ENCODE measurements at regions not wholly inside any gene's neighbourhood (a gene's known extent, or its start where the extent isn't known, plus 50 kb on each side); places are given as distances from the start of the nearest gene placed in this dataset.

GRCh38 chr1:101302831-101303511 is 66.2 kb downstream of the S1PR1 start:
- ATAC-seq: peak; percentile 93
- TF ChIP-seq ZC3H10 (CRISPR knock-in tag; IDR thresholded peaks at IDR 0.05) (no peak), CREB5 (CRISPR knock-in tag; IDR thresholded peaks at IDR 0.05; ENCODE audit: low read depth) (peak; percentile 10; the same call in 1 of the 2 replicates), ZFP3 (CRISPR knock-in tag; IDR thresholded peaks at IDR 0.05) (peak; percentile 57; the same call in 1 of the 2 replicates), ISL1 (CRISPR knock-in tag; IDR thresholded peaks at IDR 0.05) (peak; percentile 61), TCF4 (CRISPR knock-in tag; IDR thresholded peaks at IDR 0.05; ENCODE audit: borderline replicate concordance) (peak; percentile 60; the same call in 1 of the 2 replicates), CSDC2 (CRISPR knock-in tag; IDR thresholded peaks at IDR 0.05) (no peak)
- TF ChIP-seq, protein P1, sequence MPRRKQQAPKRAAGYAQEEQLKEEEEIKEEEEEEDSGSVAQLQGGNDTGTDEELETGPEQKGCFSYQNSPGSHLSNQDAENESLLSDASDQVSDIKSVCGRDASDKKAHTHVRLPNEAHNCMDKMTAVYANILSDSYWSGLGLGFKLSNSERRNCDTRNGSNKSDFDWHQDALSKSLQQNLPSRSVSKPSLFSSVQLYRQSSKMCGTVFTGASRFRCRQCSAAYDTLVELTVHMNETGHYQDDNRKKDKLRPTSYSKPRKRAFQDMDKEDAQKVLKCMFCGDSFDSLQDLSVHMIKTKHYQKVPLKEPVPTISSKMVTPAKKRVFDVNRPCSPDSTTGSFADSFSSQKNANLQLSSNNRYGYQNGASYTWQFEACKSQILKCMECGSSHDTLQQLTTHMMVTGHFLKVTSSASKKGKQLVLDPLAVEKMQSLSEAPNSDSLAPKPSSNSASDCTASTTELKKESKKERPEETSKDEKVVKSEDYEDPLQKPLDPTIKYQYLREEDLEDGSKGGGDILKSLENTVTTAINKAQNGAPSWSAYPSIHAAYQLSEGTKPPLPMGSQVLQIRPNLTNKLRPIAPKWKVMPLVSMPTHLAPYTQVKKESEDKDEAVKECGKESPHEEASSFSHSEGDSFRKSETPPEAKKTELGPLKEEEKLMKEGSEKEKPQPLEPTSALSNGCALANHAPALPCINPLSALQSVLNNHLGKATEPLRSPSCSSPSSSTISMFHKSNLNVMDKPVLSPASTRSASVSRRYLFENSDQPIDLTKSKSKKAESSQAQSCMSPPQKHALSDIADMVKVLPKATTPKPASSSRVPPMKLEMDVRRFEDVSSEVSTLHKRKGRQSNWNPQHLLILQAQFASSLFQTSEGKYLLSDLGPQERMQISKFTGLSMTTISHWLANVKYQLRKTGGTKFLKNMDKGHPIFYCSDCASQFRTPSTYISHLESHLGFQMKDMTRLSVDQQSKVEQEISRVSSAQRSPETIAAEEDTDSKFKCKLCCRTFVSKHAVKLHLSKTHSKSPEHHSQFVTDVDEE (CRISPR knock-in tag; IDR thresholded peaks at IDR 0.05): peak; percentile 21; the same call in 1 of the 2 replicates

- TF ChIP-seq ZNF8 (CRISPR knock-in tag; IDR thresholded peaks at IDR 0.05) (no peak), ZFP3 (CRISPR knock-in tag; IDR thresholded peaks at IDR 0.05) (no peak), GLIS3 (CRISPR knock-in tag; IDR thresholded peaks at IDR 0.05) (no peak), ARNTL (CRISPR knock-in tag; IDR thresholded peaks at IDR 0.05; ENCODE audit: borderline replicate concordance, low read depth) (no peak), CREB5 (CRISPR knock-in tag; IDR thresholded peaks at IDR 0.05; ENCODE audit: low read depth) (no peak), ZFP30 (CRISPR knock-in tag; IDR thresholded peaks at IDR 0.05) (no peak), PATZ1 (CRISPR knock-in tag; IDR thresholded peaks at IDR 0.05; ENCODE audit: borderline replicate concordance) (no peak), POU6F1 (CRISPR knock-in tag; IDR thresholded peaks at IDR 0.05; ENCODE audit: borderline replicate concordance, low read depth) (no peak), SNAI2 (CRISPR knock-in tag; IDR thresholded peaks at IDR 0.05) (no peak), ZNF565 (CRISPR knock-in tag; conservative IDR thresholded peaks at IDR 0.05; ENCODE audit: low read depth) (no peak), ESRRG (CRISPR knock-in tag; IDR thresholded peaks at IDR 0.05) (no peak)
- ATAC-seq: no peak
Measured at GRCh38 chr1:101307985-101308689, 71.3 kb downstream of the S1PR1 start.

GRCh38 chr1:101308935-101309333 is 72.1 kb downstream of the S1PR1 start:
- ATAC-seq: peak; percentile 18; the same call in 1 of the 3 replicates
- TF ChIP-seq ISL1 (CRISPR knock-in tag; IDR thresholded peaks at IDR 0.05) (no peak), BACH2 (CRISPR knock-in tag; IDR thresholded peaks at IDR 0.05; ENCODE audit: borderline replicate concordance) (no peak), PPARA (CRISPR knock-in tag; IDR thresholded peaks at IDR 0.05; ENCODE audit: borderline replicate concordance) (no peak), SNAI2 (CRISPR knock-in tag; IDR thresholded peaks at IDR 0.05) (no peak), ESRRG (CRISPR knock-in tag; IDR thresholded peaks at IDR 0.05) (no peak), OSR1 (CRISPR knock-in tag; IDR thresholded peaks at IDR 0.05) (no peak), ZNF8 (CRISPR knock-in tag; IDR thresholded peaks at IDR 0.05) (no peak), ZNF565 (CRISPR knock-in tag; conservative IDR thresholded peaks at IDR 0.05; ENCODE audit: low read depth) (no peak), TCF4 (CRISPR knock-in tag; IDR thresholded peaks at IDR 0.05; ENCODE audit: borderline replicate concordance) (no peak), GLIS3 (CRISPR knock-in tag; IDR thresholded peaks at IDR 0.05) (no peak), ZFP30 (CRISPR knock-in tag; IDR thresholded peaks at IDR 0.05) (no peak), ZFP3 (CRISPR knock-in tag; IDR thresholded peaks at IDR 0.05) (no peak), TOX (CRISPR knock-in tag; IDR thresholded peaks at IDR 0.05; ENCODE audit: borderline replicate concordance) (no peak), RARB (CRISPR knock-in tag; IDR thresholded peaks at IDR 0.05) (no peak)
- TF ChIP-seq, protein P2, sequence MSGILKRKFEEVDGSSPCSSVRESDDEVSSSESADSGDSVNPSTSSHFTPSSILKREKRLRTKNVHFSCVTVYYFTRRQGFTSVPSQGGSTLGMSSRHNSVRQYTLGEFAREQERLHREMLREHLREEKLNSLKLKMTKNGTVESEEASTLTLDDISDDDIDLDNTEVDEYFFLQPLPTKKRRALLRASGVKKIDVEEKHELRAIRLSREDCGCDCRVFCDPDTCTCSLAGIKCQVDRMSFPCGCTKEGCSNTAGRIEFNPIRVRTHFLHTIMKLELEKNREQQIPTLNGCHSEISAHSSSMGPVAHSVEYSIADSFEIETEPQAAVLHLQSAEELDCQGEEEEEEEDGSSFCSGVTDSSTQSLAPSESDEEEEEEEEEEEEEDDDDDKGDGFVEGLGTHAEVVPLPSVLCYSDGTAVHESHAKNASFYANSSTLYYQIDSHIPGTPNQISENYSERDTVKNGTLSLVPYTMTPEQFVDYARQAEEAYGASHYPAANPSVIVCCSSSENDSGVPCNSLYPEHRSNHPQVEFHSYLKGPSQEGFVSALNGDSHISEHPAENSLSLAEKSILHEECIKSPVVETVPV (CRISPR knock-in tag; IDR thresholded peaks at IDR 0.05): no peak
- TF ChIP-seq, protein P1 (CRISPR knock-in tag; IDR thresholded peaks at IDR 0.05): no peak
